ENCODE measurements at regions not wholly inside any gene's neighbourhood (a gene's known extent, or its start where the extent isn't known, plus 50 kb on each side); places are given as distances from the start of the nearest gene placed in this dataset.

DNA sequence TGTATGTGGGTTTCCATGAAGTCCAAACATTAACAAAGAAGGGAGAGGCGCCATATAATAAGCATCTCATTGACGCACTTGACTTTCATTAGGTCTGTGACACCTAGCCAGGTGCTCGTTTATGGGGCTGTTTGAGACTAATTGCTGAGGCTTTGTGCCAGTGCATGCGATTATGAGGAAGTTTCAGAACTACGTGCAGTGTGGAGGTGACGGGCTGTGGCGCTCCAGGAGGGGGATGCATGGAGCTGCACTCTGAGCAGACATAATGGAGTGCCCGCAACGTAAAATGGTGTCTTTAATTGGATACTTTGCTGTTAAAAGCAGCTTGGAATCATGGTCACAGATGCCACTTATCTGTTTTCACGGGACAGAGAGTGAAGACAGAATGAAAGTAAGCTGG, 223.2 kb downstream of the FGF9 start:
- TF ChIP-seq, protein P1, sequence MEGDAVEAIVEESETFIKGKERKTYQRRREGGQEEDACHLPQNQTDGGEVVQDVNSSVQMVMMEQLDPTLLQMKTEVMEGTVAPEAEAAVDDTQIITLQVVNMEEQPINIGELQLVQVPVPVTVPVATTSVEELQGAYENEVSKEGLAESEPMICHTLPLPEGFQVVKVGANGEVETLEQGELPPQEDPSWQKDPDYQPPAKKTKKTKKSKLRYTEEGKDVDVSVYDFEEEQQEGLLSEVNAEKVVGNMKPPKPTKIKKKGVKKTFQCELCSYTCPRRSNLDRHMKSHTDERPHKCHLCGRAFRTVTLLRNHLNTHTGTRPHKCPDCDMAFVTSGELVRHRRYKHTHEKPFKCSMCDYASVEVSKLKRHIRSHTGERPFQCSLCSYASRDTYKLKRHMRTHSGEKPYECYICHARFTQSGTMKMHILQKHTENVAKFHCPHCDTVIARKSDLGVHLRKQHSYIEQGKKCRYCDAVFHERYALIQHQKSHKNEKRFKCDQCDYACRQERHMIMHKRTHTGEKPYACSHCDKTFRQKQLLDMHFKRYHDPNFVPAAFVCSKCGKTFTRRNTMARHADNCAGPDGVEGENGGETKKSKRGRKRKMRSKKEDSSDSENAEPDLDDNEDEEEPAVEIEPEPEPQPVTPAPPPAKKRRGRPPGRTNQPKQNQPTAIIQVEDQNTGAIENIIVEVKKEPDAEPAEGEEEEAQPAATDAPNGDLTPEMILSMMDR (IDR thresholded peaks at IDR 0.05), result no peak
- no peak for TF ChIP-seq POLR2AphosphoS5 (IDR thresholded peaks at IDR 0.05)

Measured in gastroesophageal sphincter (tissue), 3 donors.